Spleen (tissue), 11 donors: ENCODE measurements at regions not wholly inside any gene's neighbourhood (a gene's known extent, or its start where the extent isn't known, plus 50 kb on each side); places are given as distances from the start of the nearest gene placed in this dataset.

Experiments used
- DNase-seq: peaks from one replicate; pipeline ENCODE4 v3.0.0-alpha.2; 2020
- H3K27ac ChIP-seq, 8 donors: fragments of 200-600 bp; sonication (generic) in 7 of 8; 1 replicate in 4 of 8; 2 replicates in 4 of 8; pipeline versions ENCODE4 v1.5.0 to v1.8.0; 2016 to 2021; ENCODE audit warnings: inconsistent platforms in 4 of 8, mild to moderate bottlenecking in 4 of 8, moderate library complexity in 1 of 8
- H3K27me3 ChIP-seq, 7 donors: fragments of 200-600 bp; sonication (generic) in 6 of 7; replicated peaks in 1 of 7; 1 replicate in 4 of 7; 2 replicates in 3 of 7; pipeline versions ENCODE4 v1.5.0 to v1.8.0; 2016 to 2021; ENCODE audit warnings: inconsistent platforms in 3 of 7, mild to moderate bottlenecking in 1 of 7
- H3K36me3 ChIP-seq, 6 donors: fragments of 200-600 bp; sonication (generic) in 5 of 6; 1 replicate in 4 of 6; 2 replicates in 2 of 6; pipeline versions ENCODE4 v1.5.0 to v1.8.0; 2016 to 2021; ENCODE audit warnings: inconsistent platforms in 2 of 6
- H3K4me1 ChIP-seq, 6 donors: fragments of 200-600 bp; sonication (generic) in 5 of 6; 1 replicate in 3 of 6; 2 replicates in 3 of 6; pipeline versions ENCODE4 v1.5.0 to v1.8.0; 2016 to 2021; ENCODE audit warnings: inconsistent platforms in 3 of 6
- H3K4me3 ChIP-seq, 8 donors: fragments of 200-600 bp; sonication (generic) in 7 of 8; 1 replicate in 4 of 8; 2 replicates in 4 of 8; pipeline versions ENCODE4 v1.5.0 to v1.8.0; 2016 to 2021; ENCODE audit warnings: inconsistent platforms in 4 of 8, mild to moderate bottlenecking in 4 of 8, moderate library complexity in 2 of 8
- H3K9me3 ChIP-seq, 8 donors: fragments of 200-600 bp; sonication (generic) in 7 of 8; 1 replicate in 4 of 8; 2 replicates in 4 of 8; pipeline versions ENCODE4 v1.5.0 to v1.8.0; 2016 to 2021; ENCODE audit warnings: inconsistent platforms in 4 of 8
- POLR2A ChIP-seq, 3 donors: fragments of 450-650 bp; IDR thresholded peaks; one replicate each; pipeline ENCODE4 v1.5.1; 2017; ENCODE audit warnings: antibody characterized with exemption in 3 of 3, mild to moderate bottlenecking in 1 of 3
- POLR2AphosphoS5 ChIP-seq, 3 donors: sonication (generic); formaldehyde crosslinking; IDR thresholded peaks; one replicate each; pipeline ENCODE4 v1.5.1; 2017; ENCODE audit warnings: antibody characterized with exemption in 3 of 3
- WGBS, 5 donors: extraction: QIAGEN DNeasy Blood & Tissue Kit in 3 of 5; methylation state at CpG; one replicate each; pipeline versions ENCODE4 v1.1.5 to v1.1.7; 2013 to 2018; 5-methylcytosine and 5-hydroxymethylcytosine counted together
- intact Hi-C: fragments of 100-400 bp; cut with DNase I; formaldehyde crosslinking; loops from one replicate; pipeline ENCODE4 v1.15.0; 2023; ENCODE audit warnings: low total_unique reads
- TF ChIP-seq, protein P1 (sequence below), 11 experiments: fragments of 200-600 bp in 7 of 11; fragments of 450-650 bp in 4 of 11; sonication (generic) in 4 of 11; IDR thresholded peaks in 8 of 11; conservative IDR thresholded peaks in 3 of 11; 1 replicate in 7 of 11; 2 replicates in 4 of 11; pipeline versions ENCODE4 v1.4.0 to v1.8.0; 2016 to 2021; ENCODE audit warnings: antibody characterized with exemption in 11 of 11, inconsistent platforms in 4 of 11, mild to moderate bottlenecking in 1 of 11
- donor health status: healthy with polysubstance abuse.
- donor health status: DM: no; HTN: no; CAD: no; lungs with moderate emphysema.
- donor health status: DM: no; HTN: no; CAD: no.
- donor health status: Bipolar disorder and iron deficiency.
- donor health status: healthy.
- donor health status: DM: no; HTN: no; CAD: no.
- donor health status: DM: yes; HTN: yes; CAD: no.

DNA sequence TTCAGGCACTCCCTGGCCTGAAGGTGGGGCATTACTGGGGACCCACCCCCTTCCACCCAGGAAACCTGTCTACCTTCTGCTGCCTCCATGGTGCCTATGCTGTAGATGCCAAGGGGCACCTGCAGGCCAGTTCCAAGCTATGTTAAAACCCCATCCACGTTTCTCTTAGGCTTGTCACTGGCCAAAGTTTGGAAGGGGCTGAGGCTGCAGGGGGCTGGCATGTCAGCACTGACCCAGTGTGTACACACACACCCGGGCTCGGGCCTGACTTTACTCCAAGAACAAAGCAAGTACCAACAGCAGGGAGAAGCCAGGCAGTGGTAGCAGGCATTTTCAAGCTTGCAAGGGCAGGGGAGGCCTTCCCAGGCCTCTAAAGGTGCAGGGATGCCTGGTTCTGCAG lies 53.8 kb upstream of the PCDH15 start:
- intact Hi-C loops = no loop called here
- Histone ChIP-seq H3K27me3 (no peaks in the 10 kb centered on the region), H3K27ac (no peak overlapping the region), H3K36me3 (no peaks in the 10 kb centered on the region), H3K9me3 (peaks cover 0 to 13% (median 0%) of the 10 kb centered on the region in 8 donors), H3K4me1 (no peaks in the 10 kb centered on the region), H3K4me3 (no peak overlapping the region)
- no peak for TF ChIP-seq POLR2A (IDR thresholded peaks at IDR 0.05)
- TF ChIP-seq, protein P1, sequence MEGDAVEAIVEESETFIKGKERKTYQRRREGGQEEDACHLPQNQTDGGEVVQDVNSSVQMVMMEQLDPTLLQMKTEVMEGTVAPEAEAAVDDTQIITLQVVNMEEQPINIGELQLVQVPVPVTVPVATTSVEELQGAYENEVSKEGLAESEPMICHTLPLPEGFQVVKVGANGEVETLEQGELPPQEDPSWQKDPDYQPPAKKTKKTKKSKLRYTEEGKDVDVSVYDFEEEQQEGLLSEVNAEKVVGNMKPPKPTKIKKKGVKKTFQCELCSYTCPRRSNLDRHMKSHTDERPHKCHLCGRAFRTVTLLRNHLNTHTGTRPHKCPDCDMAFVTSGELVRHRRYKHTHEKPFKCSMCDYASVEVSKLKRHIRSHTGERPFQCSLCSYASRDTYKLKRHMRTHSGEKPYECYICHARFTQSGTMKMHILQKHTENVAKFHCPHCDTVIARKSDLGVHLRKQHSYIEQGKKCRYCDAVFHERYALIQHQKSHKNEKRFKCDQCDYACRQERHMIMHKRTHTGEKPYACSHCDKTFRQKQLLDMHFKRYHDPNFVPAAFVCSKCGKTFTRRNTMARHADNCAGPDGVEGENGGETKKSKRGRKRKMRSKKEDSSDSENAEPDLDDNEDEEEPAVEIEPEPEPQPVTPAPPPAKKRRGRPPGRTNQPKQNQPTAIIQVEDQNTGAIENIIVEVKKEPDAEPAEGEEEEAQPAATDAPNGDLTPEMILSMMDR (IDR thresholded peaks at IDR 0.05 in 8 of 11, conservative IDR thresholded peaks at IDR 0.05 in 3 of 11) = no peak
- TF ChIP-seq POLR2AphosphoS5 (IDR thresholded peaks at IDR 0.05) = no peak
- WGBS, 5 donors = 72 to 88% (median 79%) methylated on average over 3 of the region's 3 CpGs; no CpG with 5 or more reads in 1 of the 5 donors
- DNase-seq = no peak

- H3K36me3 ChIP-seq = no peaks in the 10 kb centered on the region
- intact Hi-C loops = no loop called here
- H3K4me1 ChIP-seq = no peaks in the 10 kb centered on the region
- TF ChIP-seq POLR2A (IDR thresholded peaks at IDR 0.05) (no peak), POLR2AphosphoS5 (IDR thresholded peaks at IDR 0.05) (no peak)
- TF ChIP-seq, protein P1 (IDR thresholded peaks at IDR 0.05 in 8 of 11, conservative IDR thresholded peaks at IDR 0.05 in 3 of 11) = no peak
- H3K27ac ChIP-seq = no peak overlapping the region
- no peak overlapping the region for H3K4me3 ChIP-seq
- peaks cover 0 to 13% (median 0%) of the 10 kb centered on the region in 8 donors for H3K9me3 ChIP-seq
- no peak for DNase-seq
- WGBS, 5 donors = 78 to 88% (median 82%) methylated on average over 2 to 3 of the region's 3 CpGs
- H3K27me3 ChIP-seq = no peaks in the 10 kb centered on the region
These were observed 53.4 kb upstream of the PCDH15 start for GRCh38 chr10:54854389-54854788.

- Histone ChIP-seq H3K36me3 (no peaks in the 10 kb centered on the region), H3K27me3 (no peaks in the 10 kb centered on the region), H3K4me3 (no peak overlapping the region), H3K27ac (no peak overlapping the region), H3K9me3 (peaks cover 0 to 13% (median 0%) of the 10 kb centered on the region in 8 donors), H3K4me1 (no peaks in the 10 kb centered on the region)
- WGBS, 5 donors = 79 to 92% (median 87%) methylated on average over 3 to 6 of the region's 6 CpGs
- intact Hi-C loops = no loop called here
- TF ChIP-seq POLR2A (IDR thresholded peaks at IDR 0.05) (no peak), POLR2AphosphoS5 (IDR thresholded peaks at IDR 0.05) (no peak)
- TF ChIP-seq, protein P1 (IDR thresholded peaks at IDR 0.05 in 8 of 11, conservative IDR thresholded peaks at IDR 0.05 in 3 of 11) = no peak
- DNase-seq = no peak
These were observed 52.9 kb upstream of the PCDH15 start for GRCh38 chr10:54853883-54854282.
